Urinary bladder (tissue), 3 donors: ENCODE measurements at regions not wholly inside any gene's neighbourhood (a gene's known extent, or its start where the extent isn't known, plus 50 kb on each side); places are given as distances from the start of the nearest gene placed in this dataset.

ENCODE experiments used
- DNase-seq: peaks from one replicate; pipeline ENCODE4 v3.0.0-alpha.2; 2015; ENCODE audit errors: extremely low spot score
- H3K27ac ChIP-seq: one replicate; pipeline ENCODE4 v1.5.1; 2013; ENCODE audit warnings: low read depth, mild to moderate bottlenecking, moderate library complexity
- H3K36me3 ChIP-seq: one replicate; pipeline ENCODE4 v1.6.1; 2013; ENCODE audit warnings: mild to moderate bottlenecking, moderate library complexity; ENCODE audit not compliant: insufficient read depth
- H3K4me1 ChIP-seq: one replicate; pipeline ENCODE4 v1.6.1; 2013; ENCODE audit warnings: mild to moderate bottlenecking, moderate library complexity; ENCODE audit not compliant: insufficient read depth
- H3K4me3 ChIP-seq: one replicate; pipeline ENCODE4 v1.5.1; 2013; ENCODE audit warnings: low read depth, low read length
- WGBS: extraction: QIAGEN DNeasy Blood & Tissue Kit; methylation state at CpG from one replicate; pipeline ENCODE4 v1.1.7; 2013; 5-methylcytosine and 5-hydroxymethylcytosine counted together
- donor health status: healthy with polysubstance abuse.
- donor health status: healthy.

DNA sequence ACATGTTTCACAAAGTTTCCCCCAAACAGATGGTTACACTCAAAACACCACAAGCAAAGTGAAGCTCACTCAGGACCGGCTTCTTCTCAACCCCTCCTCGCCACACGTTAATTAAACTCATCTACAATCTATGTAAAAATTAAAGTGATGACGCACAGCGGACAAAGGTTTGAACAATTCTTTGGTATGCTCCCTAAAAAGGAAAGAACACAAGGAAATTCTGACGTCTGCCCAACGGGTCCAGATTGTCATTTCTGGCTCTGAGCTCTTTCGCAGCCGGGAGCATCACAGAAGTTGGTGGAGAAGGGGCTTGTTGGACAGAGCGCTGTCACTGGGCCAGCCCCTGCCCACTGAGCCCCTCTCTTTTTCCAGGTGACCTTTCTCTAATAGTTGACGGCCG lies 173.7 kb upstream of the CHRNA7 start:
- Histone ChIP-seq H3K36me3 (no peaks in the 10 kb centered on the region), H3K4me3 (no peak overlapping the region), H3K4me1 (no peaks in the 10 kb centered on the region), H3K27ac (no peak overlapping the region)
- DNase-seq, result no peak
- 77% methylated on average over 12 of the region's 12 CpGs for WGBS

DNA sequence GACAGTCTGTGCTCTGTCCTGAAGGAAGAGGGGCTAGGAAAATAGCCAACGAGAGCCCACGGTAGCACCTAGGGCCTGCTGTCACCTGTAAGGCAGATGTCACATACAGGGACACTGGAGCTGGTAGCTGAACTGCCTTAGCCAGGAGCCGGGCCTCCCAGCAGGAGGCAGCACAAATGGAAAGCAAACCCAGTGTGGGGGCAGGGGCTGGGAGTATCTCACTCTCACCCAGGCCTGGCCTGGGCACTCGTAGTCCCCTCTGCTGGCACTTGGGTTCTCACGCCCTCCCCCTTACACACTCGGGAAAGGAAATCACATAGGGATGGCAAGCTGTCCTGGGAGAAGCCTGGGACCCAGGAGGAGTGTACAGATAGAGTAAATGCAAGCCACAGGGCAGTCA lies 173.1 kb upstream of the CHRNA7 start:
- Histone ChIP-seq H3K36me3 (no peaks in the 10 kb centered on the region), H3K4me1 (no peaks in the 10 kb centered on the region), H3K4me3 (no peak overlapping the region), H3K27ac (no peak overlapping the region)
- no peak for DNase-seq
- WGBS, result 57% methylated on average over 6 of the region's 6 CpGs

DNA sequence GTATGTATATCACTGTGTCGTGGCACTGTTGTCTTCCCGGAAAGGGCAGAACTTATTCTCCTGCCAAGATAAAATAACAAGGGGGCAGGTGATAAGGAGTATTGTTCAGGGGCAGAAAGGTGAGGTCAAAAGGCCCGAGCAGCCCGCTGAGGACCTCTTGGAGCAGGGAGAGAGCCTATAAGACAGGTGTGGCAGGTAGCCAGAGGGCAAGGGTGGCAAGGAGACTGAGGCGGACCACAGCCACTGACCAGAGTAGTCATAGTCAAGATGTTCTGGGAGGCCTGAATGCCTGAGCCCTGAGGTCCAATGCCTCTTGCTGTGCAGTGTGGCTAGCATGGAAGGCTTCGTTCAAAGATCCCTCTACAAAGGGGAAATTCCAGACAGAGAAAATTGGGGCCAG lies 172.3 kb upstream of the CHRNA7 start:
- 81% methylated on average over 6 of the region's 6 CpGs for WGBS
- DNase-seq, result no peak
- Histone ChIP-seq H3K4me3 (no peak overlapping the region), H3K27ac (no peak overlapping the region), H3K4me1 (no peaks in the 10 kb centered on the region), H3K36me3 (no peaks in the 10 kb centered on the region)

DNA sequence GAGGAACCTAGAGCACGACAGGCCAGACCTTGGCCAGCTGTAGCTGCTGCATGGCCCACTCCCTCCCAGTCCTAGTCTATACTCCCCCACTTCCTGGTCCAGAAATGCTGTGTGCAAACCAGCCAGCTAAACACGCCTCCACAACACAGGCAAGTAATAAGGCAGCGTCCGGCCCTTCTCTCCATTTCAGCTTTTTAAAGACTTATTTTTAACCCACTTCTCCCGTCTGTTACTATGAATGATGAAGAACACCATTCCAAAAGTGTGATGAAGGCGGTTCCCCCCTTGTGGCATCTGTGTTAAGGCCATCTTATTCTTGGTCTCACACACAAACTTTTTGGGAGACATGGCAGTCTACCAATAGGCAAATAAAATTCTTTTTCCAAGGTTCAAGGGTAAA lies 164.1 kb upstream of the CHRNA7 start:
- 66% methylated on average over 6 of the region's 6 CpGs for WGBS
- Histone ChIP-seq H3K4me3 (no peak overlapping the region), H3K27ac (no peak overlapping the region), H3K4me1 (no peaks in the 10 kb centered on the region), H3K36me3 (no peaks in the 10 kb centered on the region)
- DNase-seq, result no peak

DNA sequence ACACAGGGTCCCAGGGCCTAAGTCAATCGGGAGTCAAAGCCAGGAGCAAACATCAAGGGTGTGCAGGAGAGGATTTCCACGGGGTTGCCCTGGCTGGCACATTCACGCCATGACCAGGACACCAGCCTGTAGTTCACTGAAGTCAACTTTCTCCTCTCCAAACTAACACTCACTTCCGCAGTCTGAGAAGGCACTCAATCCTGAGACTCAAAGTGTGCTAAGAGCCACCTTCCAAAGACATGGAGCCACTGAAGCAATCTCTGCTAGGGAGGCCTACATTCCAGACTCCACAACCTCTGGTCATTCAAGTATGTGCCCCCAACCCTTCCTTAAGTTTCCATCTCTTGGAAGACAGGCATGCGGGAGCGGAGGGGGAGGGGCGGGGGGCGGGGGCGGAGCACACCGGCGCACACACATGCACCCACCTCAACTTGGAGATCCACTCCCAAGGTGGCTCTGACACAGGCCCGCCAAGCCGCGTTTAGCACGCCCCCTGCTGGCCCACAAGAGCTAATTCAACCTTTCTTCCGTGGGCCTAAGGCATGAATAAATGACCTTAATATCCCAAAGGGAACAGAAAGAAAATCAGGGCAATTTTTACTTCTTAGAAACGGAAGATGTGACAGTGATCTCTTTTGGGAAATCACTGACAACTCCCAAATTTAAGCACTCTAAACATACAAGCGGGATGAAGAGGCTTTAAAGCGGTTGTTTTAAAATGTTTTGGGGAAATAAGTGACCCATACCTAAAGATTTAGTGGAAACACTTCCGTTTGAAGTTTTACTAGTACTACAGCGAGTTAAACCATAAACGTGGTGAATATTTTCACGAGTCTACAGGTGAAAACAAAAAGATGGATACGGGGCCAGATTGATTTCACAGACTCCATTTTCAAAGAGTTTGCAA lies 162.5 kb upstream of the CHRNA7 start:
- H3K36me3 ChIP-seq, result no peaks in the 10 kb centered on the region
- no peaks in the 10 kb centered on the region for H3K4me1 ChIP-seq
- no peak overlapping the region for H3K27ac ChIP-seq
- DNase-seq, result no peak
- 30% methylated on average over 24 of the region's 24 CpGs for WGBS
- no peak overlapping the region for H3K4me3 ChIP-seq

DNA sequence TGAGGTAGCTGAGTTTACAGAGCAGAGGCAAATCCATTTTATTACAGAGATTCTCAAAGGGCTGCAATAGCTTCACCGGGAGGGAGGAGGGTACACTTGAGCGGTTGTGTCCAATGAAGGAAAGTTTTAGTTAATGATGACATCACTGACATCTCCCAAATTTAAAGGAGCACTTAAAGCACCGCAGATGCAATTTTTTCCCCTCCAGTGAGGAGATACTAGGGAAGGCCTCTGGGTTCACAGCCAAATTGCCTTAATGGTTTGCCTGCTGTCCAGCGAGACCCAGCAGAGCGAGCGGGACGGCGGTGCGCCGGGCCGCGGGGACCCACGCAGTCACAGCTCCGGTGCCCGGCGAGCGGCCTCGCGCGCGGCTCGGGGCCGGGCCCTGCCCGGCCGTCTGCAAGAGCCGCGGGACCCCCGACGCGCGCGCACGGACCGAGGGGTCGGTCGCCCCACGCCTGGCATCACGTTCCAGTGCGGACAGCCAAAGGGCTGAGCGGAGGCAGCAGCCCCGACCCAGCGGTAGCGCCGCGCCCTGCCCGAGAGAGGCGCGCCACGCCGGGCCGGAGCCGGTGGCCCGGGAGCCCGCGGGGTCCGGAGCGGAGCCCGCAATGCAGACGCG lies 160.5 kb upstream of the CHRNA7 start:
- peak overlapping the region; percentile 97 for H3K4me3 ChIP-seq
- H3K4me1 ChIP-seq, result no peaks in the 10 kb centered on the region
- no peak for DNase-seq
- H3K36me3 ChIP-seq, result no peaks in the 10 kb centered on the region
- H3K27ac ChIP-seq, result no peak overlapping the region
- 1% methylated on average over 60 of the region's 60 CpGs for WGBS

DNA sequence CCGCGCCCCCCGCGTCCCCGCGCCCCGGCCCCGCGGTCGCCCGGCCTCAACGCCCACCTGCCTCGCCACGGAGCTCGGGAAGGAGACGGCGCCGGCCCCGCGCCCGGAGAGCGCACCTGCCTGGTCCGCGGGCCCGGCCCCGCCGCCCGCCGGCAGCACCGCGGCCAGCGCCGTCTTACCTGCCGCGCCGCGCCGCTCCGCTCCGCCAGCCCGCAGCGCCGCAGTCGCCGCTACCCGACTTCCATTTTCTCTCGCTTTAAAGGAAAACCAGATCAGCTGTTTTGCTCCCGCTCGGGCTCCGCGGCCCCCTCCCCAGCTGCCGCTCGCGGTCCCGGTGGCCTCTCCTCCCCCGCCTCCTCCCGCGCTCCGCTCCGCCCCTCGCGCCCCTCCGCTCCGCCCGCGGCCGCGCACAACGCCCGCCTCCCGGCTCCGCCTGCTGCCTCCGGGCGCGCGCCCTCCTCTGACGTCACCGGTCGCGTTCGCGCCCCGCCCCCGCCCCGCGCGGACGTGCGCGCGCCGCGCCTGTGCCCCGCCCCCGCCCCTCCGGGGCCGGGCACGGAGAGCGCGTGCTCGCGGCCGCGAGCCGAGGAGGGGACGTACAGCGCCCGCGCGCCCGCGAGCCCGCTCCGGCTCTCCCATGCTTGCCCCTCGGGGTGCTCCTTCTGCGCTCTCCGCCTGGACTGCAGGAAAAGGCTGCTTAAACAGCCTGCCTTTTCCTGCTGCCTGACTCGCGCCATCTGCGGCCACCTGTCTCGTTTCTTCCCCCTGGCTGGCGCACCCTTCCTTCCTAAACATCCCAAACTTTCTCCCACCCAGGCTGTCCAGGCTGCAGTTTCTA lies 159.8 kb upstream of the CHRNA7 start, which contains the start of gene OTUD7A:
OTUD7A (minus strand) TSS at position 346 of the 838 bp plus-strand sequence.
- H3K4me3 ChIP-seq, result peak within 1 kb of the TSS; percentile 97
- peak within 1 kb of the TSS; percentile 57 for H3K27ac ChIP-seq
- WGBS, result under 1% methylated on average over 121 of the region's 122 CpGs
- DNase-seq, result peak; percentile 63
- no peaks in the 10 kb centered on the region for H3K36me3 ChIP-seq
- H3K4me1 ChIP-seq, result no peaks in the 10 kb centered on the region

DNA sequence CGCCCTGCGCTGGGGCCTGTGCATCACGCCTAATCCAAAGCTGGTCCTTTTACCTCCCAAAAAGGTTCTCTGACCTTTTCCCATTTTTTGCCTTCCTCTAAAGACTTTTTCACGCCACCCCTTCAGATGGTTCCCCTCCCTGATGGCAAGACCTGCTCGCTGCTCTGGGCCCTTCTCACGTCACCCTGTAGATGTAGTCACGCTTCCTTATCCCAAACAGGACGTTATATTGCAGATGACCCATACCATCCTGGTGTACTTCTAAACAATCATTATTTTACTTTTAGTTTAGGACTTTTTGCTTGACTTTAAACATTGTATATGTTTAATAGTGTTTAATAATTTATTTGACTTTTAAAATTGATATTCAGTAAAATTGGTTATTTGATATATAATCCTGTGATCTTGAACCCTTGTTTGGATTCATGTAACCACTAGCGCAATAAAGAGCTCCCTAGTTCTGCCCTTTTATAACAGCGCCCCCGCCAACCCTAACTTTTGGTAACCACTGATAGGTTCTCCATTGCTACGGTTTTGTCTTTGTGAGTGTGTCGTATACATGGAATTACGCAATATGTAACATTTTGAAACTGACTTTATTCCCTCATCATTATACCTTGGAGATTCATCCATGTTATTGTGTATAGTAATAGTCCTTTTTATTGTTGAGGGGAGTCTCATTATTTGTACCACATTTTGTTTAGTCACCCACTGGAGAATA lies 159.0 kb upstream of the CHRNA7 start:
- Histone ChIP-seq H3K4me3 (peak overlapping the region; percentile 97), H3K36me3 (no peaks in the 10 kb centered on the region), H3K4me1 (no peaks in the 10 kb centered on the region), H3K27ac (no peak overlapping the region)
- WGBS, result 44% methylated on average over 14 of the region's 14 CpGs
- DNase-seq, result no peak

DNA sequence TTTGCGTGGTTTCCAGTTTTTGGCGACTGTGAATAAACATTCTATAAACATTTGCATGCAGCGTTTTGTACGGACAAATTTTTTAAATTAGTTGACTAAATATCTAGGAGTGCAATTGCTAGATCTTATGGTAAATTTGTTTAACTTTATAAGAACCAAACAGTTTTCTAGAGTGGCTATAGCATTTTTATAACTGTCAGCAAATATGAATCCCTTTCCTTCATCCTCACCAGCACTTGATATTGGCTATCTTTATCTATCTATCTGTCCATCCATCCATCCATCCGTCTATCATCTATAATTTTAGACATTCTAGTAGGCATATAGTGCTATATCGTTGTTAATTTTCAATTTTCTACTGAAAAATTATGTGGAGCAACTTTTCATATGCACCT lies 158.4 kb upstream of the CHRNA7 start:
- DNase-seq, result no peak
- Histone ChIP-seq H3K27ac (no peak overlapping the region), H3K36me3 (no peaks in the 10 kb centered on the region), H3K4me1 (no peaks in the 10 kb centered on the region), H3K4me3 (no peak overlapping the region)
- WGBS, result 77% methylated on average over 6 of the region's 6 CpGs

DNA sequence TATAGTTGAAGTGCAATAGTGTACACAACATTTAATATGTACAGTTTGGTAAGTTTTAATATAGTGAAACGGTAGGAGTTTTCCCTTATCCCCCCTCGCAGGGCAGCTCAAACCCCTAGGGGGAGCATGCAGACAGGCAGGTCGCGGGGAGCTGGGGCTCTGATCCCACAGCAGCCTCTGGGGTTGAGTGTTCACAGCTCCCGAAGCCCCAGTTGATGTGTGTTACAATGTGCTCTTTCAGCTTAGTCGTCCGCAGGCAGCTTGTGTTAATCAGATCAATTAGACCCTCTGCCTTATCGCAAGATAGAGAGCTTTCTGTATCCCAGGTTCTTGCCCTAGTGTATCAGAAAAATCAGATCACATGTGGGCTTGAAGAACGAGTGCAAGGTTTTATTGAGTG lies 143.1 kb upstream of the CHRNA7 start:
- Histone ChIP-seq H3K27ac (no peak overlapping the region), H3K36me3 (no peaks in the 10 kb centered on the region), H3K4me3 (no peak overlapping the region), H3K4me1 (no peaks in the 10 kb centered on the region)
- WGBS, result 13% methylated on average over 9 of the region's 9 CpGs
- no peak for DNase-seq

DNA sequence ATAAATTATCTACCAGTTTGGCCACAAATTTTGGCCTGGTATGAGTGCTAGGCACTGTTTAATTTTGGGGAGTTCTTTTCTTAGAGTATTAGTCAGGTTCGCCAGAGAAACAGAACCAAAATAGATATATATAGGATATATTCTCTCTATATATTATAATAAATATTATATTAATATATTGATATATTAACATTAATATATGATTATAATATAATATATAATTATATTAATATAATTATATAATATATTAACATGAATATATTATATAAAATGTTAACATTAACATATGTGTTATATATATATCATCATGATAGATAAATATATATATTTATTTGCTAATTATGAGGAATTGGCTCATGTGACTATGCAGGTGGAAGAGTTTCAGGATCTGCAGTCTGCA lies 137.8 kb upstream of the CHRNA7 start:
- no peak for DNase-seq
- whole genome bisulfite sequencing, result 96% methylated on average over 1 of the region's 1 CpG
- Histone ChIP-seq H3K36me3 (no peaks in the 10 kb centered on the region), H3K4me1 (no peaks in the 10 kb centered on the region), H3K4me3 (no peak overlapping the region), H3K27ac (no peak overlapping the region)

DNA sequence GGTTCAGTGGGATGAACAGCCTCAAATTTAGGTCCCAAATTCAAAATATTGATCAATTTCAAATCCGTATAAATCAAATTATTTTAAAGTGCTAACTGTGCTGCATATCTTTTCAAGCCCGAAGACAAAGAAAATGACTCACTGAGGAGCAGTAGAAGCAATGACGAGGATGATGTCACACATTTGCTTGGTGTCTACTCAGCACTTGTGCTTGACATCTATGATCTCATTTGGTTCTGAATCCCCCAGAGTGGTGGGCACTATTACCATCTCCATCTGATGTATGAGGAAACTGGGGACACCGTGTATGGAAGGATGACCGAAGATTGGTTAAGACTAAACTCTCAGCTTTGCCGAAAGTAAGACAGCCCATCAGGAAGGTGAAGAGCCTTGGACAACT lies 136.5 kb upstream of the CHRNA7 start:
- DNase-seq, result no peak
- Histone ChIP-seq H3K36me3 (no peaks in the 10 kb centered on the region), H3K4me1 (no peaks in the 10 kb centered on the region), H3K27ac (no peak overlapping the region), H3K4me3 (no peak overlapping the region)
- WGBS, result 90% methylated on average over 6 of the region's 6 CpGs

DNA sequence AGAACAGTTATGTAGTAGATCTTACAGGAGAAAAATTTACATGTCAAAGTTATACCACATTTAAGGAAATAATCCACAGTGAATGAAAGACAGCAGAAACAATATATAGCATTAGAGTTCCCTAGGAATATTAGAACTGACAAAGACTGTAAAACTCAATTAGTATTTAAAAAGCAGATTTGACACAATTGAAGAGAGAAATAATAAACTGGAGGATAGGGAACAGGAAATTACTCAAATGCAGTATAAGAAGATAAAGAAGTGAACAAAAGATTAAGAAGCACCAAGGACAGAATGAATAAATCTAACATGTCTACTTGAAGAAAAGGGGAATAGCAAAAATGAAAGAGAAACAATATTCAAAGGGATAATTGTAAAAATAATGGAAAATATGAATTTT lies 132.6 kb upstream of the CHRNA7 start:
- no peak overlapping the region for H3K27ac ChIP-seq
- no peaks in the 10 kb centered on the region for H3K4me1 ChIP-seq
- H3K4me3 ChIP-seq, result no peak overlapping the region
- H3K36me3 ChIP-seq, result no peaks in the 10 kb centered on the region
- no peak for DNase-seq
